ENCODE measurements at regions not wholly inside any gene's neighbourhood (a gene's known extent, or its start where the extent isn't known, plus 50 kb on each side); places are given as distances from the start of the nearest gene placed in this dataset.

GRCh38 chr12:115371711-115372110 is 687.7 kb upstream of the TBX3 start:
- TF ChIP-seq, protein P1, sequence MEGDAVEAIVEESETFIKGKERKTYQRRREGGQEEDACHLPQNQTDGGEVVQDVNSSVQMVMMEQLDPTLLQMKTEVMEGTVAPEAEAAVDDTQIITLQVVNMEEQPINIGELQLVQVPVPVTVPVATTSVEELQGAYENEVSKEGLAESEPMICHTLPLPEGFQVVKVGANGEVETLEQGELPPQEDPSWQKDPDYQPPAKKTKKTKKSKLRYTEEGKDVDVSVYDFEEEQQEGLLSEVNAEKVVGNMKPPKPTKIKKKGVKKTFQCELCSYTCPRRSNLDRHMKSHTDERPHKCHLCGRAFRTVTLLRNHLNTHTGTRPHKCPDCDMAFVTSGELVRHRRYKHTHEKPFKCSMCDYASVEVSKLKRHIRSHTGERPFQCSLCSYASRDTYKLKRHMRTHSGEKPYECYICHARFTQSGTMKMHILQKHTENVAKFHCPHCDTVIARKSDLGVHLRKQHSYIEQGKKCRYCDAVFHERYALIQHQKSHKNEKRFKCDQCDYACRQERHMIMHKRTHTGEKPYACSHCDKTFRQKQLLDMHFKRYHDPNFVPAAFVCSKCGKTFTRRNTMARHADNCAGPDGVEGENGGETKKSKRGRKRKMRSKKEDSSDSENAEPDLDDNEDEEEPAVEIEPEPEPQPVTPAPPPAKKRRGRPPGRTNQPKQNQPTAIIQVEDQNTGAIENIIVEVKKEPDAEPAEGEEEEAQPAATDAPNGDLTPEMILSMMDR (conservative IDR thresholded peaks at IDR 0.05; ENCODE audit: low read length) = no peak
- no peak for TF ChIP-seq EZH2phosphoT487 (IDR thresholded peaks at IDR 0.05; ENCODE audit: borderline replicate concordance)

Measured in Loucy (cell line).